Right lobe of liver (tissue), 6 donors: ENCODE measurements at regions not wholly inside any gene's neighbourhood (a gene's known extent, or its start where the extent isn't known, plus 50 kb on each side); places are given as distances from the start of the nearest gene placed in this dataset.

ENCODE experiments used
- ATAC-seq, 4 donors: fragments of 200-7000 bp; cut with Tn5 transposase; one replicate each; pipeline ENCODE4 v1.9.1; 2020; ENCODE audit warnings: mild to moderate bottlenecking in 4 of 4, moderate library complexity in 4 of 4
- DNase-seq, 3 donors: peaks; one replicate each; pipeline ENCODE4 v3.0.0-alpha.2; 2020
- H3K27ac ChIP-seq, 3 donors: fragments of 200-600 bp; one replicate each; pipeline ENCODE4 v1.8.0; 2022
- H3K27me3 ChIP-seq, 2 donors: fragments of 200-600 bp; one replicate each; pipeline ENCODE4 v1.8.0; 2022
- H3K36me3 ChIP-seq, 4 donors: fragments of 200-600 bp; sonication (generic) in 1 of 4; one replicate each; pipeline versions ENCODE4 v1.5.1 to v1.8.0; 2017 to 2022; ENCODE audit warnings: control low read depth in 1 of 4
- H3K4me1 ChIP-seq, 4 donors: fragments of 200-600 bp; sonication (generic) in 1 of 4; one replicate each; pipeline versions ENCODE4 v1.5.1 to v1.8.0; 2017 to 2022; ENCODE audit warnings: control low read depth in 1 of 4
- H3K4me3 ChIP-seq, 3 donors: fragments of 200-600 bp; one replicate each; pipeline ENCODE4 v1.8.0; 2022
- H3K9me3 ChIP-seq, 4 donors: fragments of 200-600 bp; sonication (generic) in 1 of 4; one replicate each; pipeline versions ENCODE4 v1.5.1 to v1.8.0; 2017 to 2022; ENCODE audit warnings: control low read depth in 1 of 4
- POLR2A ChIP-seq: fragments of 450-650 bp; IDR thresholded peaks from one replicate; pipeline ENCODE4 v1.6.1; 2017; ENCODE audit warnings: antibody characterized with exemption, mild to moderate bottlenecking
- WGBS: methylation state at CpG from one replicate; pipeline ENCODE4 v1.1.6; 2018; ENCODE audit warnings: low coverage, low lambda C conversion rate; ENCODE audit not compliant: insufficient coverage; ENCODE audit errors: missing lambda C conversion rate; 5-methylcytosine and 5-hydroxymethylcytosine counted together
- intact Hi-C, 2 donors: fragments of 100-400 bp; cut with DNase I; formaldehyde crosslinking; loops; one replicate each; pipeline versions ENCODE4 v1.11.2 to v1.14.1; 2022
- TF ChIP-seq, protein P1 (sequence below), 4 donors: fragments of 200-600 bp in 3 of 4; fragments of 450-650 bp in 1 of 4; IDR thresholded peaks; one replicate each; pipeline versions ENCODE4 v1.5.1 to v1.8.0; 2016 to 2022; ENCODE audit warnings: antibody characterized with exemption in 4 of 4, mild to moderate bottlenecking in 2 of 4
- donor health status: DM: no; HTN: yes; CAD: no.
- donor health status: DM: no; HTN: no; CAD: no.
- donor health status: DM: no; HTN: no; CAD: no.
- donor health status: DM: no; HTN: yes; CAD: no.
- donor health status: DM: no; HTN: yes; CAD: no.

DNA sequence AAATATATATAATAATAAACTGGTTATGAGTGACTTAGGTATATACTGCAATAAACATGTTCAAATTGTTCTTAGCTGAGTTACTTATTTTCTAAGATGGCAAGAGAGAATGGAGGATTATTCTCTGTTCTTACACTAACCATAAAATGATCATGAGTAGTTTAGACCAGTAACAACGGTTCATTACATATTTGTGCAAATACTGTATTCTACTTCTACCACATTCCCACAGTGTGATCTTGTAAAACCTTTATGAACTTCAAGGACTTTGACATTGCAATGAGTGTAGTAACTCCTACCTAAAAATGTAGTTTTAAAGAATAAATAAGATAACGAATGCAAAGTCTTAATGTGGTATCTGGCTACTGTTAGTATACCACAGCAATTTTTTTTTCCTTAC is 353.7 kb upstream of the NCAM2 start:
- H3K27me3 ChIP-seq: no peaks in the 10 kb centered on the region
- no peaks in the 10 kb centered on the region for H3K9me3 ChIP-seq
- intact Hi-C loops: no loop called here
- ATAC-seq (no peak), DNase-seq (no peak)
- no peak overlapping the region for H3K27ac ChIP-seq
- TF ChIP-seq, protein P1, sequence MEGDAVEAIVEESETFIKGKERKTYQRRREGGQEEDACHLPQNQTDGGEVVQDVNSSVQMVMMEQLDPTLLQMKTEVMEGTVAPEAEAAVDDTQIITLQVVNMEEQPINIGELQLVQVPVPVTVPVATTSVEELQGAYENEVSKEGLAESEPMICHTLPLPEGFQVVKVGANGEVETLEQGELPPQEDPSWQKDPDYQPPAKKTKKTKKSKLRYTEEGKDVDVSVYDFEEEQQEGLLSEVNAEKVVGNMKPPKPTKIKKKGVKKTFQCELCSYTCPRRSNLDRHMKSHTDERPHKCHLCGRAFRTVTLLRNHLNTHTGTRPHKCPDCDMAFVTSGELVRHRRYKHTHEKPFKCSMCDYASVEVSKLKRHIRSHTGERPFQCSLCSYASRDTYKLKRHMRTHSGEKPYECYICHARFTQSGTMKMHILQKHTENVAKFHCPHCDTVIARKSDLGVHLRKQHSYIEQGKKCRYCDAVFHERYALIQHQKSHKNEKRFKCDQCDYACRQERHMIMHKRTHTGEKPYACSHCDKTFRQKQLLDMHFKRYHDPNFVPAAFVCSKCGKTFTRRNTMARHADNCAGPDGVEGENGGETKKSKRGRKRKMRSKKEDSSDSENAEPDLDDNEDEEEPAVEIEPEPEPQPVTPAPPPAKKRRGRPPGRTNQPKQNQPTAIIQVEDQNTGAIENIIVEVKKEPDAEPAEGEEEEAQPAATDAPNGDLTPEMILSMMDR (IDR thresholded peaks at IDR 0.05): no peak
- no peak for TF ChIP-seq POLR2A
- no peaks in the 10 kb centered on the region for H3K4me1 ChIP-seq
- no peak overlapping the region for H3K4me3 ChIP-seq
- 51% methylated on average over 2 of the region's 2 CpGs for WGBS
- no peaks in the 10 kb centered on the region for H3K36me3 ChIP-seq

DNA sequence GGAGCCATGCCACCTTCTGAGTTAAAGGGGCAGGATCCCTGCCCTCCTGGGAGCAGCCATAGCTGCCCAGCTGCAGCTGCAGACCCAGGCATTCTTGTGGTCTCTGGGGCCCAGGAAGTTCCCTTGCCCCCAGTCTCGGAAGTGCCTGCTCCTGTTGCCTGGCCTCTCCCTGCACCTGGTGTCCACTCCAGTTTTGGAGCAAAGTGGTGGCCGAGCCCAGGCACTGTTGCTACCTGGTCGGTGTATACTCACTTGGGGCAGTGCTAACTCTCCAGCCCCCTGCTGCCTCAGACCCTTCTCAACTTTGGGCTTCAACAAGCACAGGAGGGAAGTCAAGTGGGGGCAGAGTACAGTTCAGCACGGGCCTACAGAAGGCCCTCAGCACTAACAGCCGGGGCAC is 352.9 kb upstream of the NCAM2 start:
- intact Hi-C loops: no loop called here
- H3K27ac ChIP-seq: no peak overlapping the region
- no peaks in the 10 kb centered on the region for H3K36me3 ChIP-seq
- 53% methylated on average over 2 of the region's 5 CpGs for WGBS
- H3K9me3 ChIP-seq: no peaks in the 10 kb centered on the region
- peak in 1 of 4 donors; percentile 33 for ATAC-seq
- no peak for DNase-seq
- H3K27me3 ChIP-seq: no peaks in the 10 kb centered on the region
- TF ChIP-seq, protein P1 (IDR thresholded peaks at IDR 0.05): no peak
- TF ChIP-seq POLR2A: no peak
- no peak overlapping the region for H3K4me3 ChIP-seq
- no peaks in the 10 kb centered on the region for H3K4me1 ChIP-seq

DNA sequence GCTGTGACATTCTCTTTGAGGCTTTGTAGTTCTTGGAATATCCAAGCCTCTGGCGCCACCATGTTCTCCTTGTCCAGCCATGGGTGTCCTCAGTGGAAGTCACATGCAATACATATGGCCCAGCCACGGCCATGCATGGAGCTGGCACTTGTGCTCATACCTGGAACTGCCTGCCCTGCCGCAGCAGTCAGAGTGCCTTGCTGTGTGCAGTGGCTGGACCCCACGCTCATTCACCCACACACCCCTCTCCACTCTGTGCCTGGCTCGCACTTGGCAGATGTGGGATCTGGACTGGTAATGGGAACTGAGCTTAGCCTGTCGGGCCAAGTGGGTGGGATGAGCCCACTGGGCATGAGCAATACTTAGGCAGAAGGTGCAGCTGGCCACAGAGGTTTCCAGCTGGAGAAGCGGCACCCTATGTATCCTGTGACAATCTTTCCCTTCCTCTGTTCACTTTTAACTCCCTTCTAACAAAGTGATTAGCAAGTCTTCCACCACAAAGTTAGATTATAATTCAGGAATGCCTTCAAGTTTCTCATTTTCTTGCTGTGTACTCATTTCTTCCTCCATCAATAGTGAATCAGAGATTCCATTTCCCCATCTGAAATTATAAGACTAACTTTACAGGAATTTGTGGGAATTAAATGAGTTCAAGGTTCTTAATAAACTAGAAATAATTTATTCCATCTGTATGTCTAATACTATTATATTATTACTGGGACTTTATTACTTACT is 351.6 kb upstream of the NCAM2 start:
- intact Hi-C loops: no loop called here
- no peak for DNase-seq
- Histone ChIP-seq H3K4me3 (no peak overlapping the region), H3K27me3 (no peaks in the 10 kb centered on the region), H3K27ac (no peak overlapping the region), H3K9me3 (no peaks in the 10 kb centered on the region), H3K4me1 (no peaks in the 10 kb centered on the region), H3K36me3 (no peaks in the 10 kb centered on the region)
- ATAC-seq: peak in 2 of 4 donors; percentile 18 to 20
- 52% methylated on average over 2 of the region's 7 CpGs for WGBS
- no peak for TF ChIP-seq POLR2A
- TF ChIP-seq, protein P1 (IDR thresholded peaks at IDR 0.05): no peak

DNA sequence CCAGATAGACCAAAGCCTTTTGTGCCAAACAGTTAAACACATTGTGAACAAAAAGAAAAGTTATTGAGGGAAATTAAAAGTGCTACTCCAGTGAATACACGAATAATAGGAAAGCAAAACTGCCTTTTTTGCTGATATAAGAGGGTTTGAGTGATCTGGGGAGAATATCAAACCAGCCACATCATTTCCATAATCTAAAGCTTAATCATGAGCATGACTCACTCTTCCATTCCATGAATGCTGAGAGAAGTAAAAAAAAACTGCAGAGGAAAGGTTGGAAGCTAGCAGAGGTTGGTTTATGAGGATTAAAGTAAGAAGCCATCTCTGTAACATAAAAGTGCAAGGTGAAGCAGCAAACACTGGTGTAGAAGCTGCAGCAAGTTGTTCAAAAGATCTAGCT is 350.6 kb upstream of the NCAM2 start:
- no peaks in the 10 kb centered on the region for H3K4me1 ChIP-seq
- ATAC-seq (no peak), DNase-seq (no peak)
- no peak overlapping the region for H3K27ac ChIP-seq
- H3K27me3 ChIP-seq: no peaks in the 10 kb centered on the region
- H3K4me3 ChIP-seq: no peak overlapping the region
- no peaks in the 10 kb centered on the region for H3K9me3 ChIP-seq
- no peaks in the 10 kb centered on the region for H3K36me3 ChIP-seq
- intact Hi-C loops: no loop called here
- 38% methylated on average over 1 of the region's 1 CpG for WGBS
- TF ChIP-seq, protein P1 (IDR thresholded peaks at IDR 0.05): no peak
- TF ChIP-seq POLR2A: no peak
